ENCODE measurements at regions not wholly inside any gene's neighbourhood (a gene's known extent, or its start where the extent isn't known, plus 50 kb on each side); places are given as distances from the start of the nearest gene placed in this dataset.
"Not testable (repeated sequence)": the region's sequence is repeated elsewhere in the genome, so short reads cannot be mapped to it uniquely, and the experiment has no call there.

DNA sequence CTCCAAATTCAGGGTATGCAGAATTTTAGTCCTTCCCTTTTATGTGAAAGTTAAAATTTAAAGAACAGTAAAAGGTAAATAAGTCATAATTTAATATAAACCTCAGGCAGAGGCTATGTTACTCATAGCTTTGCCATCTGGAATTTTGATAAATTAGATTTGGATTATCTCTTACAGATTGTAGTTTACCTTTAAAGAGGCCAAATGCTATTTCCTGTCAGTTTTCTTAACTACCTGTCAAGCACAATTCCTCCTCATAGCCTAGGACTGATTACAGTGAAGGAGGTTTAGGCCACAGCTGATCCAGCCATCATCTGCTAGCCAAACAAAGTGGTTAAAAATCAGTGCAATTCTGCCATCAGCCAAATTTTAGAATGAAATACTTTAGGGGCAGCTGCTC is 128.1 kb downstream of the MFAP3L start:
- DNase-seq (ENCODE audit: insufficient read length, low spot score) (no peak), FAIRE-seq (no peak)
- TF ChIP-seq, protein P1, sequence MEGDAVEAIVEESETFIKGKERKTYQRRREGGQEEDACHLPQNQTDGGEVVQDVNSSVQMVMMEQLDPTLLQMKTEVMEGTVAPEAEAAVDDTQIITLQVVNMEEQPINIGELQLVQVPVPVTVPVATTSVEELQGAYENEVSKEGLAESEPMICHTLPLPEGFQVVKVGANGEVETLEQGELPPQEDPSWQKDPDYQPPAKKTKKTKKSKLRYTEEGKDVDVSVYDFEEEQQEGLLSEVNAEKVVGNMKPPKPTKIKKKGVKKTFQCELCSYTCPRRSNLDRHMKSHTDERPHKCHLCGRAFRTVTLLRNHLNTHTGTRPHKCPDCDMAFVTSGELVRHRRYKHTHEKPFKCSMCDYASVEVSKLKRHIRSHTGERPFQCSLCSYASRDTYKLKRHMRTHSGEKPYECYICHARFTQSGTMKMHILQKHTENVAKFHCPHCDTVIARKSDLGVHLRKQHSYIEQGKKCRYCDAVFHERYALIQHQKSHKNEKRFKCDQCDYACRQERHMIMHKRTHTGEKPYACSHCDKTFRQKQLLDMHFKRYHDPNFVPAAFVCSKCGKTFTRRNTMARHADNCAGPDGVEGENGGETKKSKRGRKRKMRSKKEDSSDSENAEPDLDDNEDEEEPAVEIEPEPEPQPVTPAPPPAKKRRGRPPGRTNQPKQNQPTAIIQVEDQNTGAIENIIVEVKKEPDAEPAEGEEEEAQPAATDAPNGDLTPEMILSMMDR (IDR thresholded peaks at IDR 0.05; ENCODE audit: insufficient read depth, missing control alignments), result no peak

DNA sequence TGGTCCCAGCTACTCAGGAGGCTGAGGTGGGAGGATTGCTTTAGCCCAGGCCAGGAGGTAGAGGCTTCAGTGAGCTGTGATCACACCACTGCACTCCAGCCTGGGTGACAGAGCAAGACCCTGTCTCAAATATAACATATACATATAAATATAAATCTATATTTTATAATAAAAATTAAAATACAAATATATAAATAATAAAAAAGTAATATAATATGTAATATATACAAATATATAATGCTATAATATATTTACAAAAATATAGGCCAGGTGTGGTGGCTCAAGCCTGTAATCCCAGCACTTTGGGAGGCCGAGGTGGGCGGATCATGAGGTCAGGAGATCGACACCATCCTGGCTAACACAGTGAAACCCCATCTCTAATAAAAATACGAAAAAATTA is 131.4 kb downstream of the MFAP3L start:
- FAIRE-seq; DNase-seq (ENCODE audit: insufficient read length, low spot score): not testable (repeated sequence)

DNA sequence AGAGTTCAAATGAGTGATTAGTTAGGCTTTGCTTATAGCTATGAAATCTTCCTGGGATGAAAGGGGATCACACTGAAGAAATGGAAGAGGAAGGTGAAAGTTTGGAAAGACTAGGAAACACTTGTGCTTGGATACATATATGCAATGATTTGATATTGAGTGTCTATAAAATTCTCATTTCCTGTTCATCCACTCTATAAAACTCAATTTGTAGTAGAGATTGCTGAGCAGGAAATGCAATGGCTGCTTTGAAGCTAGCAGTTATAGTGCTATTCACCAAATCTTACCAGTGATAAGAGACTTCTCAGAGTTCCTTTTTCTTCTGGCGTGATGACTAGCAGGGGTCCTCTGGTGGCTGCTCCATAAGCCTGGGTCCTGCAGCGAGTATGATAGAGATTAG is 128.1 kb upstream of the HPF1 start:
- no peak for FAIRE-seq
- DNase-seq (ENCODE audit: insufficient read length, low spot score), result no peak

DNA sequence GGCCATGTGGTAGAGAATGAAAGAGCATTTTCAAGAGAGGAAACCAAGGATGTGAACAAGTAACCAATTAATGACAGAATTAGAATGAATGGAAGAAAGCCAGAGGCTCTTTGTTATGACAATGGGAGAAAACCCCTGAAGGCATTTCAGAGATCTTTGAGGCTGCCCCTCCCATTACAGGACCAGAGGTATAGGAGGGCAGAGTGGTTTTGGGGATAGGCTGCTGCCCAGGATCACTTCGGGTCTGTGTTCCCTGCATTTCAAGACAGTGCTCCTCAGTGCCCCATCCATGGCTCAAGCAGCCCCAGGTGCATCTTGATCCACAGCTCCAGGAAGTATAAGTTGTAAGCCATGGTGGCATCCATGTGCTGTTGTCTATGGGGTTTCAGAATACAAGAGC is 124.0 kb upstream of the HPF1 start:
- FAIRE-seq, result no peak
- no peak for DNase-seq (ENCODE audit: insufficient read length, low spot score)
- TF ChIP-seq, protein P1 (IDR thresholded peaks at IDR 0.05; ENCODE audit: insufficient read depth, missing control alignments), result no peak

More for the DNA sequence above, 128.1 kb upstream of the HPF1 start:
- TF ChIP-seq, protein P1 (IDR thresholded peaks at IDR 0.05; ENCODE audit: insufficient read depth, missing control alignments), result no peak

DNA sequence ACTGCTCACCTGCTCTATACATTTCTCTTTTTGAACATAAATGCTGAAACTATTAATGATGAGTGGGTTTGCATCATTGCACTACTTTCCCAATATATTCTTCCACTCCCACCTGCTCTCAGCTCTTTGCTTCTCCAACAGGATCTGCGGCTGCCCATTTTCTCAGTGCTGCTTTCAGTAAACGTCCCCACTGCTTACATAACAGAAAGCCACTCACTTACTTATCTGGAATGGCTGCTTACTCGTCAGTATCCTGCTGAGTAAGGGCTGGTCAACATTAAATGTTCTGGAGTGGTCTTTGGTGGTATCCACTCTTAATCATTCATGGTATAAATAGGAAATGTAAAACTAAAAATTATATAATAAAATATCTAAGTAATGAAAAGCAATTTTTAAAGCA is 112.8 kb upstream of the HPF1 start:
- TF ChIP-seq, protein P1 (IDR thresholded peaks at IDR 0.05; ENCODE audit: insufficient read depth, missing control alignments), result no peak
- no peak for FAIRE-seq

DNA sequence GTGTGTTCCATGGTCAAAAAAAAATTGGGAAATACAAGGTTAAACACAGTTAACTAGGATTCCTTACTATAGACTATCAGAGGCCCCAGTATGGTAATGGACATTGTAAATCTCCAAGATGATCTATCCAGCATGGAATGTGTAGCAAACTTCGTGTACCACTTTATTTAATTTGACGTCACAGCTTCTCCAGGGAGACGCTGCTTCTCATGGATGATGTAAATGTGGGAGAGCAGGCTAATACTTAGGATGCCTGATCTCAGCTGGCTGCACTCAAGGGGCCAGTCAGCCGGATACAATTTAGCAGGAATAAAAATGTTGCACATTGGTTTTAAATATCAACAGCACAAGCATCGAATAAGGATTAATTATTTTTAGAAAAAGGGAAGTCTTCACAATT is 111.7 kb upstream of the HPF1 start:
- no peak for DNase-seq (ENCODE audit: insufficient read length, low spot score)
- no peak for FAIRE-seq
- TF ChIP-seq, protein P1 (IDR thresholded peaks at IDR 0.05; ENCODE audit: insufficient read depth, missing control alignments), result no peak

More for the DNA sequence above, 112.8 kb upstream of the HPF1 start:
- no peak for DNase-seq (ENCODE audit: insufficient read length, low spot score)

- DNase-seq (ENCODE audit: insufficient read length, low spot score) (no peak), FAIRE-seq (no peak)
- TF ChIP-seq, protein P1 (IDR thresholded peaks at IDR 0.05; ENCODE audit: insufficient read depth, missing control alignments), result no peak
Measured at GRCh38 chr4:169861593-169861992, 103.8 kb upstream of the HPF1 start.

Data from D721Med (cell line).